ENCODE measurements at regions not wholly inside any gene's neighbourhood (a gene's known extent, or its start where the extent isn't known, plus 50 kb on each side); places are given as distances from the start of the nearest gene placed in this dataset.

GRCh38 chr2:190810981-190811587, 69.5 kb upstream of the GLS start:
- DNase-seq = no peak

GRCh38 chr2:190811811-190812210, 68.8 kb upstream of the GLS start:
- DNase-seq = no peak

GRCh38 chr2:190812506-190813294, 67.9 kb upstream of the GLS start:
- no peak for DNase-seq

GRCh38 chr2:190815226-190815625, 65.4 kb upstream of the GLS start:
- DNase-seq = no peak

GRCh38 chr2:190817082-190817481, 63.5 kb upstream of the GLS start:
- no peak for DNase-seq

GRCh38 chr2:190819840-190820301, 60.8 kb upstream of the GLS start:
- DNase-seq = no peak

- DNase-seq = no peak
Observed at GRCh38 chr2:190820416-190820815, 60.2 kb upstream of the GLS start.

GRCh38 chr2:190822043-190822442, 58.6 kb upstream of the GLS start:
- no peak for DNase-seq

- DNase-seq = no peak
Observed at GRCh38 chr2:190827720-190828119, 52.9 kb upstream of the GLS start.

- no peak for DNase-seq
Observed at GRCh38 chr2:190829642-190830041, 51.0 kb upstream of the GLS start.

Measured in CD4-positive, alpha-beta T cell treated with Interleukin-12 subunit alpha and Interleukin-12 subunit beta, for 1 hour (primary cell).